Chondrocyte (in vitro differentiated cells): ENCODE measurements at regions not wholly inside any gene's neighbourhood (a gene's known extent, or its start where the extent isn't known, plus 50 kb on each side); places are given as distances from the start of the nearest gene placed in this dataset.
A peak's percentile ranks its signal among the peaks of the same experiment; 100 is the strongest.

Source experiments
- DNase-seq: peaks from one replicate; pipeline ENCODE4 v3.0.0; 2021; ENCODE audit warnings: mixed read lengths, low spot score
- H3K27ac Mint-ChIP-seq: one replicate; pipeline ENCODE4 v1.8.0; 2021; ENCODE audit warnings: mild to moderate bottlenecking, moderate library complexity, mixed read lengths; ENCODE audit not compliant: unreplicated experiment
- H3K27me3 Mint-ChIP-seq: 2 replicates; pipeline ENCODE4 v1.8.0; 2021; ENCODE audit warnings: low read depth, mixed read lengths
- H3K36me3 Mint-ChIP-seq: 2 replicates; pipeline ENCODE4 v1.8.0; 2021; ENCODE audit warnings: low read depth, mixed read lengths
- H3K4me1 Mint-ChIP-seq: 2 replicates; pipeline ENCODE4 v1.8.0; 2021; ENCODE audit warnings: low read depth, mild to moderate bottlenecking, mixed read lengths
- H3K4me3 Mint-ChIP-seq: one replicate; pipeline ENCODE4 v1.8.0; 2021; ENCODE audit warnings: mild to moderate bottlenecking, moderate library complexity, mixed read lengths; ENCODE audit not compliant: unreplicated experiment
- H3K9me3 Mint-ChIP-seq: 2 replicates; pipeline ENCODE4 v1.8.0; 2021; ENCODE audit warnings: low read depth, mixed read lengths
- TF ChIP-seq, protein P1 (sequence below): fragments of 200-600 bp; sonication (generic); IDR thresholded peaks from 2 replicates; pipeline ENCODE4 v1.5.0; 2021; ENCODE audit warnings: antibody characterized with exemption, mild to moderate bottlenecking, moderate library complexity

DNA sequence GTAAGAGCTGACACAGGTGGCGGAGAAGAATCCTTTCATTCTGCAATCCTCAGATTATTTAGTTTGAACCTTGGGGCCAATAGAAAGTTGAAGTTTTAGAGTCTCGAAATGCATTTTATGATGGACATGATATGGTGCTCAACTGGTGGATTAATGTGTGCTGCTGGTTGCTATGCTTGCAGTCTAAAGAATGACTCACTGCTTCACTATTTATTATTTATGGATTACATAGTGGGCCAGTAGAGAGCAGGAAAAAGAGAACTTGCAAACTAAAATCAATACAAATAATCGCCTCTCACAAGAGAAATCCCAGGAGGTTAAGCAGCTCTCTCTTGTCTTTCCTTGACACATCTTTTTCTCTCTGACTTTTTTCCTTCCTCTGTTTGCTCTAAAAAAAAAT lies 2326.8 kb upstream of the AGA start:
- Mint-ChIP-seq H3K27me3 (no peaks in the 10 kb centered on the region), H3K9me3 (peaks cover 10% of the 10 kb centered on the region), H3K4me3 (no peak overlapping the region), H3K27ac (no peak overlapping the region), H3K36me3 (no peaks in the 10 kb centered on the region), H3K4me1 (no peaks in the 10 kb centered on the region)
- TF ChIP-seq, protein P1, sequence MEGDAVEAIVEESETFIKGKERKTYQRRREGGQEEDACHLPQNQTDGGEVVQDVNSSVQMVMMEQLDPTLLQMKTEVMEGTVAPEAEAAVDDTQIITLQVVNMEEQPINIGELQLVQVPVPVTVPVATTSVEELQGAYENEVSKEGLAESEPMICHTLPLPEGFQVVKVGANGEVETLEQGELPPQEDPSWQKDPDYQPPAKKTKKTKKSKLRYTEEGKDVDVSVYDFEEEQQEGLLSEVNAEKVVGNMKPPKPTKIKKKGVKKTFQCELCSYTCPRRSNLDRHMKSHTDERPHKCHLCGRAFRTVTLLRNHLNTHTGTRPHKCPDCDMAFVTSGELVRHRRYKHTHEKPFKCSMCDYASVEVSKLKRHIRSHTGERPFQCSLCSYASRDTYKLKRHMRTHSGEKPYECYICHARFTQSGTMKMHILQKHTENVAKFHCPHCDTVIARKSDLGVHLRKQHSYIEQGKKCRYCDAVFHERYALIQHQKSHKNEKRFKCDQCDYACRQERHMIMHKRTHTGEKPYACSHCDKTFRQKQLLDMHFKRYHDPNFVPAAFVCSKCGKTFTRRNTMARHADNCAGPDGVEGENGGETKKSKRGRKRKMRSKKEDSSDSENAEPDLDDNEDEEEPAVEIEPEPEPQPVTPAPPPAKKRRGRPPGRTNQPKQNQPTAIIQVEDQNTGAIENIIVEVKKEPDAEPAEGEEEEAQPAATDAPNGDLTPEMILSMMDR: no peak
- DNase-seq: no peak

DNA sequence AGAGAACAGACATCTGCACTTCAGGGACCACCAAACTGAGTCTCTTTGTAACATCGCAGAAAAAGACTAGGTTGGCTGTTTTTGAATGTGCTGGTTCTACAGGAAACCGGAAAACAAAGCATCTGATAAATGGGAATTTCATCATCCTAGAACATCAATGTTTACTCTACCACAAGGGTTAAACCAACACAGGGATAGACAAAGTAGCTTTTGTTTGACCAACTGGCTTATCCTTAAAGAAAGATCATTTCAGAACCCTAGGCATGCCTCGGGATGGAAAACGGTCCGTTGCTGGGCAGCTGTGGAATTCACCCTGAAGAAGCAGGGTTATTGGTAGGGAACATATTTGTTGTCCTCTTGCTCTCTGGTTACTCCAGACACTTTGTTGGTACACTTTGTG lies 2355.5 kb upstream of the AGA start:
- DNase-seq: no peak
- H3K9me3 Mint-ChIP-seq: no peaks in the 10 kb centered on the region
- no peaks in the 10 kb centered on the region for H3K4me1 Mint-ChIP-seq
- no peak overlapping the region for H3K4me3 Mint-ChIP-seq
- no peak overlapping the region for H3K27ac Mint-ChIP-seq
- no peaks in the 10 kb centered on the region for H3K36me3 Mint-ChIP-seq
- peaks cover 5% of the 10 kb centered on the region for H3K27me3 Mint-ChIP-seq
- TF ChIP-seq, protein P1: no peak

DNA sequence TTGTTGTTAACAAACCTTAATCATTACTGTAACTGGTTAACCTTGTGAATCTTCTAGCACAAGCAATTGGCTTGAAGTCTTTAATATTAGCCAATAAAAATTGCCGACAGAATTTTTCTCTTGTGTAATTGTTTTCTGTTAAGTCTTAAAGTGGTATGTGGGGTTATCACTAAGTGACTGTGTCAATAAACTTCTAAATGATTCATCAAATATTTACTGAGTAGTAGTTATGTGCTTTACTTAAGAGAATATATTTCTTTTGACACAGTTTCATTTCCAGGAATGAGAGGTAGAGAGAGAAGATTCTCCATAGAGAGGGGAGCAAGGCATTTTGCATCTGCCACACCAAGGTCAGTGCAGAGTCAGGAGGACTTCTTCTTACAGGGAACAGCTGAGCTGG lies 2361.6 kb upstream of the AGA start:
- Mint-ChIP-seq H3K27me3 (peaks cover 2% of the 10 kb centered on the region), H3K9me3 (peaks cover 2% of the 10 kb centered on the region), H3K4me1 (no peaks in the 10 kb centered on the region), H3K4me3 (no peak overlapping the region), H3K36me3 (no peaks in the 10 kb centered on the region), H3K27ac (no peak overlapping the region)
- TF ChIP-seq, protein P1: no peak
- DNase-seq: no peak

DNA sequence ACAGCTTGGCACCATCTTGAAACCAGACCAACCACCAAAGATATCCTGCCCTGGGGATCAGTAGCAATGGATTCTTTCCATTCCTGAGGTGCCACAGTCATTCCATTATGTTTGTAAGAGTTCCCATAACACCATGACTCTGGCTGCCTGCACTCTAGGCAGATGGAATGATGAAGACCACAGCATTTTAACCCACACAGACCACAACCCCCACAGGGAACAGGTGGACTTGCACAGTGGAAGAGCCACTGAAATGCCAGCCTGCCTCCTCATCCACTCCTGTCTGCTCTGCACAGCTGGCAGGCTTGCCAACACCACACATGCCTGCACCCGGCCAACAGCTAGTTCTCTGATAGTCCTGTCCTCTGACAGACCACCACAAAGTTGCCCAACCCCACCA lies 2362.2 kb upstream of the AGA start:
- Mint-ChIP-seq H3K4me3 (no peak overlapping the region), H3K4me1 (no peaks in the 10 kb centered on the region), H3K27me3 (peaks cover 2% of the 10 kb centered on the region), H3K9me3 (peaks cover 2% of the 10 kb centered on the region), H3K27ac (no peak overlapping the region), H3K36me3 (no peaks in the 10 kb centered on the region)
- TF ChIP-seq, protein P1: no peak
- peak; percentile 85 for DNase-seq

DNA sequence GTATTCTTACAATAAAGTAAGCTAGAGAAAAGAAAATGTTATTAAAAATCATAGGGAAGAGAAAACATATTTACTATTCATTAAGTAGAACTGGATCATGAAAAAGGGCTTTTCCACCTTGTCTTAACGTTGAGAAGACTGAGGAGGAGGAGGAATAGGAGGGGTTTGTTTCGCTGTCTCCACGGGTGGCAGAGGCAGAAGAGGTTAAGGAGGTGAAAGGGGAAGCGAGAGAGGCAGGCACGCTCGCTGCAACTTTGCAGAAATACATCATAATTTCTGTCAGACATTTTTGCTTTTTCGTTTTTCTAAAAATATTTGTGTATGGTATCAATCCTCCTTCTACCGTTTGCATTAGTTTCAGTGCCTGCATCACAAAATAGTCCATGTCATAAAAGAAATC lies 2375.1 kb upstream of the AGA start:
- no peaks in the 10 kb centered on the region for H3K36me3 Mint-ChIP-seq
- H3K27me3 Mint-ChIP-seq: no peaks in the 10 kb centered on the region
- no peak overlapping the region for H3K4me3 Mint-ChIP-seq
- peaks cover 10% of the 10 kb centered on the region for H3K9me3 Mint-ChIP-seq
- no peak overlapping the region for H3K27ac Mint-ChIP-seq
- H3K4me1 Mint-ChIP-seq: no peaks in the 10 kb centered on the region
- DNase-seq: no peak
- TF ChIP-seq, protein P1: no peak
